IMR-90 (cell line): ENCODE measurements at regions not wholly inside any gene's neighbourhood (a gene's known extent, or its start where the extent isn't known, plus 50 kb on each side); places are given as distances from the start of the nearest gene placed in this dataset.
A peak's percentile ranks its signal among the peaks of the same experiment; 100 is the strongest.

Source experiments
- ATAC-seq: fragments of 200-7000 bp; cut with Tn5 transposase; 2 replicates; pipeline ENCODE4 v1.9.1; 2020; ENCODE audit warnings: low read depth, mild to moderate bottlenecking, moderate library complexity
- BruUV-seq: library from RNA; stranded (reverse); fragments of 400-500 nt; replicated peaks from 2 replicates; lab custom pipeline; 2021; lab: Mats Ljungman, UMichigan
- CTCF ChIA-PET: fragments of 300-600 bp; formaldehyde crosslinking; extraction: SDS; loops from one replicate; lab custom pipeline; 2021; ENCODE audit warnings: antibody characterized with exemption; lab: Yijun Ruan, JAX
- POLR2A ChIA-PET: fragments of 300-600 bp; sonication (Branson Sonifier 250); formaldehyde crosslinking; loops from one replicate; lab custom pipeline; 2022; ENCODE audit warnings: antibody characterized with exemption; ENCODE audit not compliant: unreplicated experiment; lab: Charles Lee
- DNase-seq: peaks from one replicate; pipeline ENCODE4 v3.0.0; 2013
- H2AFZ ChIP-seq: replicated peaks from 2 replicates; pipeline ENCODE3; 2013; ENCODE audit warnings: low read length, mild to moderate bottlenecking; ENCODE audit not compliant: poor library complexity
- H2AK5ac ChIP-seq: 2 replicates; pipeline ENCODE4 v1.6.1; 2013; ENCODE audit warnings: low read depth, low read length, inconsistent platforms
- H2AK9ac ChIP-seq: replicated peaks from 2 replicates; pipeline ENCODE3; 2013; ENCODE audit warnings: mild to moderate bottlenecking, low read depth, low read length, moderate library complexity; ENCODE audit not compliant: poor library complexity
- H2BK120ac ChIP-seq: 2 replicates; pipeline ENCODE4 v1.6.1; 2013; ENCODE audit warnings: low read depth, low read length, inconsistent platforms
- H2BK15ac ChIP-seq: 3 replicates; pipeline ENCODE4 v1.6.1; 2013; ENCODE audit warnings: low read depth, low read length, inconsistent platforms
- H2BK20ac ChIP-seq: 2 replicates; pipeline ENCODE4 v1.6.1; 2013; ENCODE audit warnings: low read depth, mild to moderate bottlenecking, inconsistent platforms, low read length, moderate library complexity
- H2BK5ac ChIP-seq: 2 replicates; pipeline ENCODE4 v1.6.1; 2013; ENCODE audit warnings: mild to moderate bottlenecking, low read depth, low read length, inconsistent platforms; ENCODE audit not compliant: poor library complexity, severe bottlenecking
- H3K14ac ChIP-seq: replicated peaks from 2 replicates; pipeline ENCODE4 v1.6.1; 2013; ENCODE audit warnings: low read depth, low read length, inconsistent platforms
- H3K18ac ChIP-seq: 2 replicates; pipeline ENCODE4 v1.6.1; 2013; ENCODE audit warnings: low read depth, low read length, control low read depth
- H3K23ac ChIP-seq: 2 replicates; pipeline ENCODE4 v1.6.1; 2013; ENCODE audit warnings: low read depth, low read length, inconsistent platforms
- H3K27ac ChIP-seq: 2 replicates; pipeline ENCODE4 v1.5.1; 2013; ENCODE audit warnings: mild to moderate bottlenecking, control low read depth, low read length; ENCODE audit not compliant: insufficient read depth
- H3K27me3 ChIP-seq: 2 replicates; pipeline ENCODE4 v1.6.1; 2013; ENCODE audit warnings: low read length; ENCODE audit not compliant: control insufficient read depth, insufficient read depth
- H3K36me3 ChIP-seq: 2 replicates; pipeline ENCODE4 v1.6.1; 2013; ENCODE audit warnings: low read length, mixed read lengths; ENCODE audit not compliant: control insufficient read depth, insufficient read depth
- H3K4ac ChIP-seq: 2 replicates; pipeline ENCODE4 v1.6.1; 2013; ENCODE audit warnings: low read depth, low read length, inconsistent platforms
- H3K4me1 ChIP-seq: 2 replicates; pipeline ENCODE4 v1.6.1; 2013; ENCODE audit warnings: low read length, mixed read lengths; ENCODE audit not compliant: control insufficient read depth, insufficient read depth
- H3K4me2 ChIP-seq: 2 replicates; pipeline ENCODE4 v1.6.1; 2013; ENCODE audit warnings: low read depth, mild to moderate bottlenecking, control low read depth, low read length, moderate library complexity
- H3K4me3 ChIP-seq: 2 replicates; pipeline ENCODE4 v1.5.1; 2013; ENCODE audit warnings: low read depth, mild to moderate bottlenecking, control low read depth, low read length, moderate library complexity; ENCODE audit not compliant: insufficient read depth
- H3K56ac ChIP-seq: 2 replicates; pipeline ENCODE4 v1.6.1; 2013; ENCODE audit warnings: low read length, inconsistent platforms; ENCODE audit not compliant: insufficient read depth; ENCODE audit errors: extremely low read depth
- H3K79me1 ChIP-seq, 2 experiments: 2 replicates each; pipeline ENCODE4 v1.6.1; 2013; ENCODE audit warnings: low read length in 2 of 2, inconsistent platforms in 1 of 2, low read depth in 1 of 2
- H3K9ac ChIP-seq: 2 replicates; pipeline ENCODE4 v1.6.1; 2013; ENCODE audit warnings: low read depth, low read length, control low read depth
- H3K9me1 ChIP-seq: 2 replicates; pipeline ENCODE4 v1.6.1; 2013; ENCODE audit warnings: low read length, inconsistent platforms; ENCODE audit not compliant: insufficient read depth
- H3K9me3 ChIP-seq: 2 replicates; pipeline ENCODE4 v1.6.1; 2013; ENCODE audit warnings: low read length; ENCODE audit not compliant: control insufficient read depth, insufficient read depth
- H4K20me1 ChIP-seq: 2 replicates; pipeline ENCODE4 v1.6.1; 2013; ENCODE audit warnings: low read length, inconsistent platforms; ENCODE audit not compliant: insufficient read depth
- H4K5ac ChIP-seq: 2 replicates; pipeline ENCODE4 v1.6.1; 2013; ENCODE audit warnings: mild to moderate bottlenecking, low read depth, low read length, control low read depth
- H4K8ac ChIP-seq, 2 experiments: 2 replicates each; pipeline ENCODE4 v1.6.1; 2013; ENCODE audit warnings: low read depth in 2 of 2, low read length in 2 of 2, control low read depth in 1 of 2, inconsistent platforms in 1 of 2
- H4K91ac ChIP-seq: 2 replicates; pipeline ENCODE4 v1.6.1; 2013; ENCODE audit warnings: low read depth, low read length, inconsistent platforms; ENCODE audit not compliant: insufficient read depth
- BHLHE40 ChIP-seq: fragments of 150-350 bp; IDR thresholded peaks from 2 replicates; pipeline ENCODE4 v1.6.1; 2016; ENCODE audit warnings: mild to moderate bottlenecking, low read depth, low read length
- CHD1 ChIP-seq: IDR thresholded peaks from 2 replicates; pipeline ENCODE4 v1.6.1; 2012; ENCODE audit warnings: low read depth, low read length, improper control_type of control experiment
- MAFK ChIP-seq: IDR thresholded peaks from 2 replicates; pipeline ENCODE4 v1.6.1; 2012; ENCODE audit warnings: low read depth, low read length, improper control_type of control experiment
- MAZ ChIP-seq: IDR thresholded peaks from 2 replicates; pipeline ENCODE4 v1.6.1; 2012; ENCODE audit warnings: low read depth, mild to moderate bottlenecking, low read length, improper control_type of control experiment, moderate library complexity, borderline replicate concordance
- MXI1 ChIP-seq: IDR thresholded peaks from 2 replicates; pipeline ENCODE4 v1.6.1; 2012; ENCODE audit warnings: low read depth, mild to moderate bottlenecking, low read length, moderate library complexity, borderline replicate concordance
- RFX5 ChIP-seq: IDR thresholded peaks from 2 replicates; pipeline ENCODE4 v1.8.0; 2012; ENCODE audit warnings: low read depth, mild to moderate bottlenecking, low read length, moderate library complexity
- WGBS, 2 experiments: methylation state at CpG; one replicate each; pipeline versions ENCODE4 v1.1.5 to v1.1.7; 2013; ENCODE audit warnings: missing lambda C conversion rate in 2 of 2; ENCODE audit not compliant: insufficient read length in 1 of 2; ENCODE audit errors: extremely low coverage in 2 of 2; 5-methylcytosine and 5-hydroxymethylcytosine counted together
- dilution Hi-C: fragments of 300-500 bp; cut with HindIII; formaldehyde crosslinking; loops from one replicate; pipeline ENCODE4 v1.14.3; 2018; ENCODE audit warnings: low sequenced_read_pairs; ENCODE audit not compliant: unreplicated experiment
- in situ Hi-C: fragments of 300-500 bp; cut with MboI; formaldehyde crosslinking; loops from 3 replicates; pipeline ENCODE4 v1.14.3; 2019; ENCODE audit warnings: low sequenced_read_pairs, inconsistent platforms, mixed read lengths
- intact Hi-C: fragments of 100-400 bp; cut with micrococcal nuclease; formaldehyde crosslinking; loops from 2 replicates; pipeline ENCODE4 v1.10.0; 2022

DNA sequence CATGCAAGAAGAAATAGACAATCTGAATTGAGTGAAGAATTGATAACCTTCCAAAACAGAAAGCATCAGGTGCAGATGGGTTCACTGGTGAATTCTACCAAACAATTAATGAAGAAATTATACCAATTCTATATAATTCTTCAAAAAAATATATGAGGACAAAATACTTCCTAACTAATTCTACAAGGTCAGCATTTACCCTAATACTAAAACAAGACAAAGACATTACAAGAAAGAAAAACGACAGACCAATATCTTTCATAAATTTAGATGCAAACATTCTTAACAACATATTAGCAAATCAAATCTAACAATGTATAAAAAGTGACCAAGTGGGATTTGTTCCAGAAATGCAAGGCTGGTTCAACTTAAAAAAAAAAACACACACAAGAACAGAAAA, 183.9 kb downstream of the BARX1 start:
- Histone ChIP-seq H3K14ac (no peak overlapping the region), H2BK20ac (no peak overlapping the region), H2AK9ac (no peak overlapping the region), H4K91ac (no peak overlapping the region), H3K4me3 (no peak overlapping the region), H3K4me1 (no peaks in the 10 kb centered on the region), H2AFZ (no peak overlapping the region), H3K79me1 (no peaks in the 10 kb centered on the region), H2BK5ac (no peak overlapping the region), H3K27me3 (no peaks in the 10 kb centered on the region), H3K18ac (no peak overlapping the region), H3K9me3 (no peaks in the 10 kb centered on the region), H4K8ac (no peak overlapping the region), H2BK15ac (no peak overlapping the region), H3K36me3 (no peaks in the 10 kb centered on the region), H2BK120ac (no peak overlapping the region), H3K4ac (no peak overlapping the region), H3K56ac (no peak overlapping the region), H4K20me1 (no peaks in the 10 kb centered on the region), H3K23ac (no peak overlapping the region), H4K5ac (no peak overlapping the region), H3K9me1 (no peaks in the 10 kb centered on the region), H3K27ac (no peak overlapping the region), H3K4me2 (no peak overlapping the region), H2AK5ac (no peak overlapping the region), H3K9ac (no peak overlapping the region)
- ATAC-seq: no peak
- dilution Hi-C loops: no loop called here
- BruUV-seq: no TSS peak
- no peak for DNase-seq
- in situ Hi-C loops: loop anchor here (25.0 kb wide), 1 partner anchor 359 kb away; no protein-coding TSS in a partner anchor
- POLR2A ChIA-PET: no interaction called here
- no CpG with 5 or more reads among the region's 1 CpG for WGBS, 2 experiments
- TF ChIP-seq MAZ (no peak), MXI1 (no peak), MAFK (peak; percentile 44), CHD1 (no peak), BHLHE40 (no peak), RFX5 (no peak)
- intact Hi-C loops: no loop called here
- CTCF ChIA-PET: no interaction called here
